ENCODE measurements at regions not wholly inside any gene's neighbourhood (a gene's known extent, or its start where the extent isn't known, plus 50 kb on each side); places are given as distances from the start of the nearest gene placed in this dataset.

DNA sequence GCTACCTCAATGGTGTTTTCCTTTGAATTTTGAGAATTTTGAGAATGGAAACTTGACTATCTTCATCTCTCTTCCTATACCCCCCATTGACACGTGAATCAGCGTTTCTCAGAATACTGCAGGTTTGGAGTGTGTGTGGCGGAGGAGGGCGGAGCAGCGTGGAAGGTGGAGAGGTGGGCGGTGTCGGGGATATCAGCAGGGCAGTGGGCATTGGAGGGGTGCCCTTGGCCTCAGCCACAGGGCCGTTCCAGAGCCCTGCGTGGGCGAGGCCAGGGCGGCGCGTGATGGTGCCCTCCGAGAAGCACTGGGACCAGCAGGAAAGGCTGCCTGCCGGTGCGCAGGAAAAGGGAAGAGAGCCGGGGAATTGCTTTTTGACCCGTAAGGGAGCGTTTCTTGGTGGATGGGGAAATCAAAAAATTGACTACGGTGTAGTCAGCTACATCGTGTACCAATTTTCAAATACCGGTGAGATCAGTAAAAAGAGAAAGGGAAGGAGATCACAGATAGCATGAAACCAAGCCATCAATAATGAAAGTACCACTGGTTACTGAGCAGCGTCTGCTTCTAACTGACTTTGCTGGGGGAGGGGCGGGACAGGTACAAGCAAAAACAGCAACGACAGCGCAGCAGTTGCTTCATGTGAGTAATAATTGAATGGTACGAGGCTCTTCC is 82.7 kb upstream of the DUSP22 start:
- no peak overlapping the region for H2BK20ac ChIP-seq (ENCODE audit: low read depth, low read length, poor library complexity, severe bottlenecking)
- no peak for TF ChIP-seq CTCF (conservative IDR thresholded peaks at IDR 0.05)
- H3K27ac Mint-ChIP-seq = no peak overlapping the region; a peak in 1 of 7 replicates

More for the DNA sequence above, 82.7 kb upstream of the DUSP22 start:
- no peak overlapping the region for H2BK5ac ChIP-seq (ENCODE audit: insufficient read length, low read length)
- WGBS (ENCODE audit: extremely low coverage, insufficient read length, low lambda C conversion rate) = no CpG with 5 or more reads among the region's 27 CpGs
- no peaks in the 10 kb centered on the region for H4K20me1 ChIP-seq (ENCODE audit: control insufficient read depth, insufficient read depth, insufficient read length)
- no peak overlapping the region for H3K27ac ChIP-seq (ENCODE audit: insufficient read length, low read depth, low read length)
- H4K5ac ChIP-seq (ENCODE audit: insufficient read length, low read depth, low read length) = no peak overlapping the region
- H3K27me3 Mint-ChIP-seq (ENCODE audit: low read depth) = peaks cover 13% of the 10 kb centered on the region
- no peak overlapping the region for H3K4me2 ChIP-seq (ENCODE audit: insufficient read depth, insufficient read length, low read length)
- peaks cover 6 to 9% of the 10 kb centered on the region in 2 experiments for H3K4me1 Mint-ChIP-seq
- no peak for DNase-seq
- no peak overlapping the region for H3K14ac ChIP-seq (ENCODE audit: insufficient read depth, low read length)
- peaks cover 8 to 12% of the 10 kb centered on the region in 2 experiments; a peak in 4 of 5 replicates for H3K9me3 Mint-ChIP-seq
- H3K9me3 ChIP-seq (ENCODE audit: control insufficient read depth, low read depth, low read length) = no peaks in the 10 kb centered on the region
- H2BK12ac ChIP-seq (ENCODE audit: insufficient read length, low read depth, low read length) = no peak overlapping the region
- no peak overlapping the region for H2AFZ ChIP-seq (ENCODE audit: low read length)
- H3K9ac ChIP-seq (ENCODE audit: extremely low read depth, insufficient read length, low read length) = no peak overlapping the region
- H4K8ac ChIP-seq (replicated peaks; ENCODE audit: insufficient read length, low read depth, low read length) = no peak overlapping the region
- H3K79me1 ChIP-seq (ENCODE audit: insufficient read depth, low read depth, low read length, poor library complexity, severe bottlenecking) = no peaks in the 10 kb centered on the region
- H2BK15ac ChIP-seq (ENCODE audit: low read depth, low read length) = no peak overlapping the region
- no peaks in the 10 kb centered on the region for H3K23me2 ChIP-seq (ENCODE audit: insufficient read length, low read depth, low read length, poor library complexity, severe bottlenecking)
- no peak overlapping the region for H2AK5ac ChIP-seq (ENCODE audit: insufficient read length, low read length)
- no peaks in the 10 kb centered on the region for H3K79me2 ChIP-seq (ENCODE audit: insufficient read depth, low read length)
- H3K4me1 ChIP-seq (ENCODE audit: insufficient read depth, low read length) = no peaks in the 10 kb centered on the region
- peaks cover 2 to 7% (median 5%) of the 10 kb centered on the region in 3 experiments; a peak in 3 of 7 replicates for H3K36me3 Mint-ChIP-seq (ENCODE audit: insufficient read depth in 1 of 3, low read depth in 3 of 3)
- H3T11ph ChIP-seq (ENCODE audit: low read length) = no peak overlapping the region
- H3K23ac ChIP-seq (ENCODE audit: insufficient read length, low read depth, low read length) = no peak overlapping the region
- no peak overlapping the region for H3K18ac ChIP-seq (ENCODE audit: insufficient read length, low read depth, low read length)
- no peak overlapping the region for H4K91ac ChIP-seq (ENCODE audit: insufficient read length, low read depth, low read length)
- H3K4me3 Mint-ChIP-seq = no peak overlapping the region
- H3K4ac ChIP-seq (ENCODE audit: low read depth, low read length) = no peak overlapping the region
- H3K27me3 ChIP-seq (ENCODE audit: insufficient read depth, low read length) = no peaks in the 10 kb centered on the region
- H2BK120ac ChIP-seq (ENCODE audit: low read depth, low read length, poor library complexity, severe bottlenecking) = no peak overlapping the region
- H3K56ac ChIP-seq (ENCODE audit: insufficient read length, low read depth, low read length) = no peak overlapping the region
